ENCODE measurements at regions not wholly inside any gene's neighbourhood (a gene's known extent, or its start where the extent isn't known, plus 50 kb on each side); places are given as distances from the start of the nearest gene placed in this dataset.

- DNase-seq (no peak), ATAC-seq (ENCODE audit: low read depth) (no peak)
- CTCF ChIA-PET = no interaction called here
- Mint-ChIP-seq H3K4me1 (no peaks in the 10 kb centered on the region), H3K4me3 (no peak overlapping the region), H3K9me3 (no peaks in the 10 kb centered on the region), H3K27ac (no peak overlapping the region), H3K36me3 (ENCODE audit: low read depth) (no peaks in the 10 kb centered on the region), H3K27me3 (no peaks in the 10 kb centered on the region)
- intact Hi-C loops (cut with micrococcal nuclease) = no loop called here
- POLR2A ChIA-PET = no interaction called here
- no peak for TF ChIP-seq CTCF (IDR thresholded peaks at IDR 0.05)
These were observed 441.1 kb downstream of the MEIS1 start for GRCh38 chr2:66875941-66876462.

GRCh38 chr2:66885775-66886383, 451.0 kb downstream of the MEIS1 start:
- no peaks in the 10 kb centered on the region for H3K4me1 Mint-ChIP-seq
- no peak overlapping the region for H3K4me3 Mint-ChIP-seq
- intact Hi-C loops (cut with micrococcal nuclease) = no loop called here
- H3K27me3 Mint-ChIP-seq = no peaks in the 10 kb centered on the region
- TF ChIP-seq CTCF (IDR thresholded peaks at IDR 0.05) = no peak
- ChIA-PET CTCF (no interaction called here), POLR2A (no interaction called here)
- H3K9me3 Mint-ChIP-seq = peaks cover 6% of the 10 kb centered on the region
- no peak for DNase-seq
- H3K27ac Mint-ChIP-seq = no peak overlapping the region
- no peaks in the 10 kb centered on the region for H3K36me3 Mint-ChIP-seq (ENCODE audit: low read depth)
- ATAC-seq (ENCODE audit: low read depth) = no peak

GRCh38 chr2:66888246-66888645, 453.3 kb downstream of the MEIS1 start:
- no peak overlapping the region for H3K27ac Mint-ChIP-seq
- H3K4me1 Mint-ChIP-seq = no peaks in the 10 kb centered on the region
- H3K9me3 Mint-ChIP-seq = peaks cover 6% of the 10 kb centered on the region
- no peaks in the 10 kb centered on the region for H3K36me3 Mint-ChIP-seq (ENCODE audit: low read depth)
- ChIA-PET POLR2A (no interaction called here), CTCF (no interaction called here)
- H3K27me3 Mint-ChIP-seq = no peaks in the 10 kb centered on the region
- DNase-seq = no peak
- intact Hi-C loops (cut with micrococcal nuclease) = no loop called here
- H3K4me3 Mint-ChIP-seq = no peak overlapping the region
- ATAC-seq (ENCODE audit: low read depth) = no peak
- TF ChIP-seq CTCF (IDR thresholded peaks at IDR 0.05) = no peak

GRCh38 chr2:66888791-66889631, 454.1 kb downstream of the MEIS1 start:
- peaks cover 6% of the 10 kb centered on the region for H3K9me3 Mint-ChIP-seq
- TF ChIP-seq CTCF (IDR thresholded peaks at IDR 0.05) = no peak
- ChIA-PET POLR2A (no interaction called here), CTCF (no interaction called here)
- DNase-seq = no peak
- no peaks in the 10 kb centered on the region for H3K27me3 Mint-ChIP-seq
- no peak overlapping the region for H3K4me3 Mint-ChIP-seq
- no peak for ATAC-seq (ENCODE audit: low read depth)
- H3K36me3 Mint-ChIP-seq (ENCODE audit: low read depth) = no peaks in the 10 kb centered on the region
- H3K27ac Mint-ChIP-seq = no peak overlapping the region
- intact Hi-C loops (cut with micrococcal nuclease) = no loop called here
- H3K4me1 Mint-ChIP-seq = no peaks in the 10 kb centered on the region

- H3K4me3 Mint-ChIP-seq = no peak overlapping the region
- no peaks in the 10 kb centered on the region for H3K36me3 Mint-ChIP-seq (ENCODE audit: low read depth)
- ChIA-PET POLR2A (no interaction called here), CTCF (no interaction called here)
- TF ChIP-seq CTCF (IDR thresholded peaks at IDR 0.05) = no peak
- no peak overlapping the region for H3K27ac Mint-ChIP-seq
- intact Hi-C loops (cut with micrococcal nuclease) = no loop called here
- H3K4me1 Mint-ChIP-seq = no peaks in the 10 kb centered on the region
- no peaks in the 10 kb centered on the region for H3K27me3 Mint-ChIP-seq
- ATAC-seq (ENCODE audit: low read depth) (no peak), DNase-seq (no peak)
- H3K9me3 Mint-ChIP-seq = peaks cover 5% of the 10 kb centered on the region
These were observed 454.6 kb downstream of the MEIS1 start for GRCh38 chr2:66889632-66889882.

Data from activated B cell treated with CpG ODN at 0.5 μM for 24 hours (primary cell).